GM21529 (cell line): ENCODE measurements at regions not wholly inside any gene's neighbourhood (a gene's known extent, or its start where the extent isn't known, plus 50 kb on each side); places are given as distances from the start of the nearest gene placed in this dataset.
"Not testable (repeated sequence)": the region's sequence is repeated elsewhere in the genome, so short reads cannot be mapped to it uniquely, and the experiment has no call there.

ENCODE experiments used
- ATAC-seq: cut with Tn5 transposase; IDR thresholded peaks from one replicate; pipeline ENCODE4 v1.9.1; 2021; ENCODE audit not compliant: unreplicated experiment

GRCh38 chr16:62258931-62259435 is 222.7 kb upstream of the CDH8 start:
- not testable (repeated sequence) for ATAC-seq

GRCh38 chr16:62256406-62256805 is 220.2 kb upstream of the CDH8 start:
- no peak for ATAC-seq

GRCh38 chr16:62254847-62255246 is 218.6 kb upstream of the CDH8 start:
- no peak for ATAC-seq

GRCh38 chr16:62254372-62254771 is 218.1 kb upstream of the CDH8 start:
- no peak for ATAC-seq

GRCh38 chr16:62253966-62254365 is 217.7 kb upstream of the CDH8 start:
- ATAC-seq, result no peak

- ATAC-seq, result no peak
Observed at GRCh38 chr16:62249069-62249468, 212.8 kb upstream of the CDH8 start.

GRCh38 chr16:62240722-62241121 is 204.5 kb upstream of the CDH8 start:
- ATAC-seq, result no peak

- peak; percentile 64 for ATAC-seq
Observed at GRCh38 chr16:62225675-62226074, 189.4 kb upstream of the CDH8 start.

GRCh38 chr16:62224646-62225209 is 188.5 kb upstream of the CDH8 start:
- no peak for ATAC-seq

GRCh38 chr16:62216837-62217236 is 180.6 kb upstream of the CDH8 start:
- ATAC-seq, result no peak

GRCh38 chr16:62213763-62214162 is 177.5 kb upstream of the CDH8 start:
- no peak for ATAC-seq

- ATAC-seq, result no peak
Observed at GRCh38 chr16:62208934-62209333, 172.7 kb upstream of the CDH8 start.

GRCh38 chr16:62205459-62205858 is 169.2 kb upstream of the CDH8 start:
- no peak for ATAC-seq

GRCh38 chr16:62201911-62202310 is 165.7 kb upstream of the CDH8 start:
- no peak for ATAC-seq

GRCh38 chr16:62194828-62195227 is 158.6 kb upstream of the CDH8 start:
- no peak for ATAC-seq

- no peak for ATAC-seq
Observed at GRCh38 chr16:62190426-62190825, 154.2 kb upstream of the CDH8 start.

- ATAC-seq, result no peak
Observed at GRCh38 chr16:62177351-62178203, 141.3 kb upstream of the CDH8 start.

GRCh38 chr16:62170642-62171041 is 134.4 kb upstream of the CDH8 start:
- ATAC-seq, result no peak

GRCh38 chr16:62167551-62167950 is 131.3 kb upstream of the CDH8 start:
- no peak for ATAC-seq

- ATAC-seq, result no peak
Observed at GRCh38 chr16:62157544-62157943, 121.3 kb upstream of the CDH8 start.

GRCh38 chr16:62156971-62157370 is 120.7 kb upstream of the CDH8 start:
- no peak for ATAC-seq

- ATAC-seq, result no peak
Observed at GRCh38 chr16:62149631-62150030, 113.4 kb upstream of the CDH8 start.
